HG02943 (cell line): ENCODE measurements at regions not wholly inside any gene's neighbourhood (a gene's known extent, or its start where the extent isn't known, plus 50 kb on each side); places are given as distances from the start of the nearest gene placed in this dataset.

Experiments
- ATAC-seq: cut with Tn5 transposase; IDR thresholded peaks from one replicate; pipeline ENCODE4 v1.9.1; 2021; ENCODE audit warnings: mild to moderate bottlenecking, low read depth, moderate library complexity; ENCODE audit not compliant: unreplicated experiment

GRCh38 chr10:55404094-55404493, 603.1 kb upstream of the PCDH15 start:
- ATAC-seq, result no peak

GRCh38 chr10:55400075-55400849, 599.2 kb upstream of the PCDH15 start:
- ATAC-seq, result no peak

GRCh38 chr10:55398497-55398882, 597.5 kb upstream of the PCDH15 start:
- ATAC-seq, result no peak

- no peak for ATAC-seq
These were observed 596.9 kb upstream of the PCDH15 start for GRCh38 chr10:55397777-55398496.

GRCh38 chr10:55378196-55378595, 577.2 kb upstream of the PCDH15 start:
- no peak for ATAC-seq

GRCh38 chr10:55374917-55375316, 573.9 kb upstream of the PCDH15 start:
- no peak for ATAC-seq

- no peak for ATAC-seq
These were observed 573.0 kb upstream of the PCDH15 start for GRCh38 chr10:55374060-55374459.

- no peak for ATAC-seq
These were observed 568.8 kb upstream of the PCDH15 start for GRCh38 chr10:55369670-55370420.

- ATAC-seq, result no peak
These were observed 567.4 kb upstream of the PCDH15 start for GRCh38 chr10:55368467-55368866.

GRCh38 chr10:55367555-55367954, 566.5 kb upstream of the PCDH15 start:
- no peak for ATAC-seq

- ATAC-seq, result no peak
These were observed 557.5 kb upstream of the PCDH15 start for GRCh38 chr10:55358539-55358938.

- no peak for ATAC-seq
These were observed 552.4 kb upstream of the PCDH15 start for GRCh38 chr10:55353414-55353813.

- ATAC-seq, result no peak
These were observed 550.4 kb upstream of the PCDH15 start for GRCh38 chr10:55351431-55351830.

GRCh38 chr10:55348534-55348933, 547.5 kb upstream of the PCDH15 start:
- ATAC-seq, result no peak

- ATAC-seq, result no peak
These were observed 529.5 kb upstream of the PCDH15 start for GRCh38 chr10:55330486-55330885.

- no peak for ATAC-seq
These were observed 528.8 kb upstream of the PCDH15 start for GRCh38 chr10:55329796-55330195.

GRCh38 chr10:55320187-55320700, 519.2 kb upstream of the PCDH15 start:
- ATAC-seq, result no peak

GRCh38 chr10:55311848-55312635, 511.0 kb upstream of the PCDH15 start:
- no peak for ATAC-seq

- no peak for ATAC-seq
These were observed 509.1 kb upstream of the PCDH15 start for GRCh38 chr10:55310143-55310542.

- no peak for ATAC-seq
These were observed 504.3 kb upstream of the PCDH15 start for GRCh38 chr10:55305285-55305684.
